HG02885 (cell line): ENCODE measurements at regions not wholly inside any gene's neighbourhood (a gene's known extent, or its start where the extent isn't known, plus 50 kb on each side); places are given as distances from the start of the nearest gene placed in this dataset.

Experiments
- ATAC-seq: cut with Tn5 transposase; IDR thresholded peaks from one replicate; pipeline ENCODE4 v1.9.1; 2021; ENCODE audit warnings: mild to moderate bottlenecking; ENCODE audit not compliant: unreplicated experiment, poor library complexity

DNA sequence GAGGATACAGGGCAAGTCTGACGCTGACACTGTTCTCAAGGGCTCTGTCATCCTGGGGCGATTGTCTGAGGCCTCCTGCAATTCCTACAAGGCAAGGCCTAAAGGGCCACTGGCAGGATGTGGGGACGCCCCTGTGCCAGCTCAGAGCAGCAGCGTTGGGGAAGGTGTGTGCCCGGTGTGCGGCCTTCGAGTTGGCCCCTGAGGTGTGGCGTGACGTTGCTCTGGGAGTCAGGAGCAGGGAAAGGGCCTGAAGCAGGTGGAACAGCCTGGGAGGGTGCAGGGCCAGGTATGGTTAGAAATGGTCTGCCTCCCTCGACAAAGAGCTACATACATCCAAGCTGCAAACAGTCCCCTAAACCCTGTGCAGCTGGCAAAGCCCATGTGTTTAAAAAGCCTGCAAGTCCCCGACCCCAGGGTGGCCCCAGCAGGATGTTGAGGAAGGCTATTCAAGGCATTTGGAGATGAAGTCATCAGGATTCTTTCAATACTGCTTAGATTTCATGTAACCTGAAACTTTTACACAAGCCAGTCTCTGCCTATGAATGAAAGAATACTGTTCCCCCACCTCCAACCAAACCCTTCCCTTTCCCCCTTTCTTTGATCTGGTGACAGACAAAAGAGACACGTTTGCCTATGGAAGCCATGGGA, 142.5 kb upstream of the TNS3 start:
- no peak for ATAC-seq

DNA sequence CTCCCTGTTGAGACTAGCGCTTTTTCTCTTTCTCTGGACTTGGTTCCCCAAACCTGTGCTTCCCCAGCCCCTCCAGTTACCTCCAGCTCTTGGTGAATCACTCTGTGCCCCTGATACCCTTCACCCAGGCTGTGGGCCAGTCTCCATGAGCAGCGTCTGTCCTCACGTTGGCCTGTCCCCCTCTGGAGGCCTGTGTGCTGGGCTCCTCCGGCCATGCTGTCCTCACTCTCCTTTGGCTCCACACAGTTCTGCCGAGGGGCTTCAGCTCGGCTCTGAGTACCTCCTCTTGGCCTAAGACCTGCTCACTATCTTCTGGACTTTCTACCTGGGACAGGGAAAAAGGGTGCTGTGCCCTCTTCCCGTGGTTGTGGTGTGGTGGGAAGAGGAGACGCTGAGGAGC, 140.2 kb upstream of the TNS3 start:
- no peak for ATAC-seq

DNA sequence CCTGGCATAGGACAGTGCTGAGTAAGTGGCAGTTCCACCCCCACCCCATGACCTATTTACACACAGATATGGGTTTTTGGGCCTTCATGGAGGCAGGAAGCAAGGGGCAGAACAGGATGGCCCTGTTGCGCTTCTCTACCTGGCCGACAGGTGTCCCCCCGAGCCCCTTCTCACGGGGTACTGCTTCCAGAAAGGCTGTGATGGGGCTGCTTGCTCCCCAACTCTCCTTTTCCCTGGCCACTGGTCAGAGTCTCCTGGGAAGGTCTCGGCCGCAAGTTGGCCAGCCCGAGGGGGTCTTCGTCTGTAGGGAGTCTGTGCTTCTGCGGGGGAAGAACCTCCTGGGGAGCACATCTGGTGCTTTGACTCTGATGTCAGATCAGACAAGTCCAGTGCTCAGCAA, 139.8 kb upstream of the TNS3 start:
- no peak for ATAC-seq

- ATAC-seq: no peak
These were observed 139.0 kb upstream of the TNS3 start for GRCh38 chr7:47720907-47721244.

- ATAC-seq: peak; percentile 88
These were observed 138.4 kb upstream of the TNS3 start for GRCh38 chr7:47720141-47720906.

DNA sequence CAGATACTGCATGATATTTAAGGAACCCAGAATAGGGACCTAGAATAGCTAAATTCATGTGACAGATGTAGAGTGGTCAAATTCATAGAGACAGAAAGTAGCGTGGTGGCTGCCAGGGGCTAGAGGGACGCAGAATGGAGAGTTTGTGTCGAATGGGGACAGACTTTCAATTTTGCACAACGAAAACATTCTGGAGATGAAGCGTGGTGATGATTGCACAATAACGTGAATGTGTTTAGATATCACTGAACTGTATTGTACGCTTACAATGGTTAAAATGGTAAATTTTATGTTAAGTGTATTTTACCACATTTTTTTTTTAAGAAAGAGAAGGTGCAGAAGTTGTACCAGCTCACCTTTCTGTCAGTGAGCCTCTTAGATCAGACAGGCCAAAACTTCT, 137.8 kb upstream of the TNS3 start:
- no peak for ATAC-seq

- peak; percentile 22 for ATAC-seq
These were observed 133.7 kb upstream of the TNS3 start for GRCh38 chr7:47715631-47716068.

GRCh38 chr7:47714669-47715607, 133.0 kb upstream of the TNS3 start:
- peak; percentile 98 for ATAC-seq

- ATAC-seq: no peak
These were observed 131.7 kb upstream of the TNS3 start for GRCh38 chr7:47713595-47713994.

GRCh38 chr7:47712416-47712815, 130.5 kb upstream of the TNS3 start:
- ATAC-seq: no peak

DNA sequence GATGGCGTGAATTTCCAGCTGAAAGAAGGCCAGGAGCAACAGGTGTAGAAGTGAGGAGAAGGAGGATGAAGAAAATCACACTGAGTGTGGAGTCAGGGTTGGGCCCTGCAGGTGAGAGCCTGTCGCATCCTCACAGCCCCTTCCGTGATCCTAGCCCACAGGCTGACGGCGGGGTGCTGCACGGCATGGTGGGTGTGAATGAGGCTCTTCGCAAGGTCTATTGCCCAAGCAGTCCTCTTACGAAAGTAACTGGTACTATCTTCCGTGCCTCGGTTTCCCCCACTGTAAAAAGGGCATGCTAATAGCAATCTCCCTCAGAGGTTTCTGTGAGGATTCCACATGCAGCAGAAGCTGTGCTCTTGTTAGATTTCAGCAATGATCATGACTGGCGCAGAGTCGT, 129.9 kb upstream of the TNS3 start:
- no peak for ATAC-seq

DNA sequence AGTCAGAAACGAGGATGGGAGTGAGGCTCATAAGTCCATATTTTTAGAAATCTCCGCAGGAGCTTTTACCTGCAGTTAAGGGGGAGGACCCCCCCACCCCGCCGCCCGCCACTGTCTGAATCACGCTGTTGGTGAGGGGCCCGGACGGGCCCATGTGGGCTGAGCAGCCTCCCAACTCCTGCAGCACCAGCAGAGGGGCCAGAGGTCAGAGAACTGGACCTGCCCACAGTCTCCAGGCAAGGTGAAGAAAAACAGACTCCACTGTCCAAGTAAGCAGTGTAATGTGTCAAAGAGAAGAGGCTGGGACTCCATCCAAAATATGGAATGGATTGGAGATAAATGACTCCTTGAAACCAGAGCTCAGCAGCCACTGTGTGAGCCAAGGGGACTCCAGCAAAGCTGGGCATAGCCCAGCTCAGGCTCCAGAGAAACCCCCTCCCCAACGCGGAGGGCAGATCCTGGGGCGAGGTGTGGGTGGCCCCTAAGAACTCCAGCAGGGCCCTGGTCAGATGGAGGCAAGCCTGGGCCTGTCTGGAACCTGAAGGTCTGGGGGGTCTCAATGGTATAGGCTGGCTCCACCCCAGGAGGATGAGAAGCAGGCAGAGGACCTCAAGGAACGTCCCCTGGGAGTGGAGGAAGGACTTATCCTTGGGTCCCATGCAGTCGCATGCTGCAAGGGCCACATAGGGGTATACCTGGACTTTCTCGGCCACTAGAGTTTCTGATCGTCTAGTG, 128.5 kb upstream of the TNS3 start:
- no peak for ATAC-seq

DNA sequence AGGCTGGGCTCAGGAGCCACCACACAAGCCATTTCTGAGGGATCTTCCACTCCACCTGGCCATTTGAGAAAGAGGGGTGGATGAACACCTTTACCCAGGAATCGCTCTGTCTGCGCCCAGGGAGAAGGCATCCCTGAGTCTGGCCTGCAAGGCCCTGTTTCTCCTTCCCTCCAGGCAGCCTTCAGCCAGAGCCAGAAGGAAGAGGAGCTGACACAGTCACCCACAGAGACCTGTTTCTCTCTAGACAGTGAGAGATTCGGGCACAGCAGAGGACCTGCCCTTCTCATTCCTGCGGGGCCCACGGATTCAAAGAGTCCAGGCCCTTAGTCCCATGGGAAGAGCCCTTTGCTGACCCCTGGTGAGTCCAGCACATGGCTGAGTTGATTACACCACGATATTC, 127.5 kb upstream of the TNS3 start:
- ATAC-seq: no peak

DNA sequence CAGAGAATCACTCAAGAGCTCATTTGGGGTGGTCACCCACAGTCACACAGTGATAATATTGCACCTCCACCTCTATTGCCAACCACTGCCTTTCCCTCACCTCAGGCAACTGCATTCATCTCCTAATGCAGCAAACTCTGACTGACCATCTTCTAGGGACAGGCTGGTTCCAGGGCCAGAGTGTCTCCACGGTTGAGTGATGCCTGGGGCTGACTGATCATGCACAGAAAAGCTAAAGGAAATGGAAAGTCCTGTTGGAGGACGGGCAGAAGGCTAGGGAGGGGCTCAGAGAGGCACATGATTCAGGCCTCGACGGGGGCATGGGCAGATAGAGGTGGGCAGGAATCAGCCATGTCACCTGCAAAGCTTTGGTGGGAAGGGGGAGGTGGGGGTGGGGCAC, 127.1 kb upstream of the TNS3 start:
- ATAC-seq: no peak

- ATAC-seq: no peak
These were observed 125.7 kb upstream of the TNS3 start for GRCh38 chr7:47707583-47707982.

- no peak for ATAC-seq
These were observed 123.0 kb upstream of the TNS3 start for GRCh38 chr7:47704936-47705335.

- no peak for ATAC-seq
These were observed 120.2 kb upstream of the TNS3 start for GRCh38 chr7:47702080-47702479.

DNA sequence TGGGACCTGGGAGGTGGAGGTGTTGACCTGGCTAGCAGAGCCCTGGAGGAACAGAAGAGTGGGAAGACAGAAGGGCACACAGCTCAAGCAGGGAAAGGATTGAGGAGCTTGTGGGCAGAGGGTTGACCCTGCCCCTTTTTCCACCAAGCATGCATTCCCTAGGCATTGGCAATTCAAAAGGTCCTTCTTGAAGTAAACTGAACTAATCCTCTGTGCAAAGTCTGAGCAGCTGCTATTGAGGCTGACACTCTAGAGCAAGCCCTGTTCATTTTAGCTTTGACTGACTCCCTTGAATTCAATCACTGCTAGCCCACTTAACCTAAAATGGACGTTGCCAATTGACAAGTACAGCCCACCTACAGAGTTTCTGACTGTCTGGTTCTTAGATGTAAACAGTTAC, 116.5 kb upstream of the TNS3 start:
- ATAC-seq: no peak

DNA sequence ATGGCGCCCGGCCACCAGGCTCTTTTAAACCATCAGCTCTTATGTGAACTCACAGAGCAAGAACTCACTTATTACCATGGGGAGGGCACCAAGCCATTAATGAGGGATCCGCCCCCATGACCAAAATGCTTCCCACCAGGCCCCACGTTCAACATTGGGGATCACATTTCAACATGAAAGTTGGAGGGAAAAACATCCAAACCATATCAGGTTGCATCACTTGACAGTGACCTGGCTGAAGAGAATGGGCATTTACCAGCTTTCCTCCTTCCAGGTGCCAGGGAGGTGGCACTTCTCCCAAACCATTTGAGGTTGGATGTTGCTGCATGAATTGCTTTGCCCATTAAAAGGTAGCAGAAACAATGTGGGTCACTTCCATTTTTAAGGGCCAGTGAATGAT, 115.6 kb upstream of the TNS3 start:
- no peak for ATAC-seq

GRCh38 chr7:47696152-47696710, 114.3 kb upstream of the TNS3 start:
- ATAC-seq: no peak
